HCT116 (cell line): ENCODE measurements at regions not wholly inside any gene's neighbourhood (a gene's known extent, or its start where the extent isn't known, plus 50 kb on each side); places are given as distances from the start of the nearest gene placed in this dataset.

Experiments
- ATAC-seq: fragments of 200-7000 bp; cut with Tn5 transposase; 2 replicates; pipeline ENCODE4 v1.9.1; 2020; ENCODE audit warnings: mild to moderate bottlenecking, moderate library complexity
- BruUV-seq: library from RNA; stranded (reverse); fragments of 400-500 nt; replicated peaks from 2 replicates; lab custom pipeline; 2021; lab: Mats Ljungman, UMichigan
- CTCF ChIA-PET: fragments of 300-600 bp; sonication (Branson Sonifier 250); formaldehyde crosslinking; loops from one replicate; lab custom pipeline; 2021; ENCODE audit warnings: antibody characterized with exemption; lab: Charles Lee
- POLR2A ChIA-PET: fragments of 300-600, 350-600 bp; sonication (Branson Sonifier 250); formaldehyde crosslinking; loops from one replicate; lab custom pipeline; 2021; ENCODE audit warnings: antibody characterized with exemption; lab: Charles Lee
- RAD21 ChIA-PET, 2 experiments: fragments of 300-600 bp; sonication (Branson Sonifier 250); formaldehyde crosslinking; loops; one replicate each; lab custom pipeline; 2023; ENCODE audit warnings: low total read pairs in 2 of 2; ENCODE audit not compliant: uncharacterized antibody in 2 of 2, unreplicated experiment in 2 of 2, low non-redundant PET in 1 of 2; lab: Charles Lee
- DNase-seq: peaks from one replicate; pipeline ENCODE4 v3.0.0-alpha.2; 2010; ENCODE audit warnings: low read depth, low spot score
- H2AFZ ChIP-seq: fragments of 200-600 bp; shearing (Covaris generic), sonication (generic); 2 replicates; pipeline ENCODE4 v1.6.1; 2017; ENCODE audit warnings: low read depth, mixed run types, mixed read lengths, antibody characterized with exemption, low read length; ENCODE audit not compliant: poor library complexity, severe bottlenecking
- H3K27ac ChIP-seq: 2 replicates; pipeline ENCODE4 v1.5.1; 2012; ENCODE audit warnings: low read depth, low read length
- H3K27me3 ChIP-seq: fragments of 200-600 bp; sonication (generic); 2 replicates; pipeline ENCODE4 v1.6.1; 2016; ENCODE audit warnings: mixed run types, low read length, mixed read lengths; ENCODE audit not compliant: insufficient read depth
- H3K36me3 ChIP-seq, 2 experiments: fragments of 200-500 bp in 1 of 2; fragments of 200-600 bp in 1 of 2; sonication (Bioruptor generic) in 1 of 2; sonication (generic) in 1 of 2; 2 replicates each; pipeline versions ENCODE4 v1.5.1 to v1.6.1; 2014 to 2016; ENCODE audit warnings: low read length in 2 of 2, inconsistent platforms in 1 of 2, mixed read lengths in 1 of 2, mixed run types in 1 of 2; ENCODE audit not compliant: insufficient read depth in 2 of 2, control insufficient read depth in 1 of 2
- H3K4me1 ChIP-seq, 2 experiments: fragments of 200-600 bp in 1 of 2; sonication (generic) in 1 of 2; 2 replicates each; pipeline versions ENCODE4 v1.5.1 to v1.6.1; 2012 to 2017; ENCODE audit warnings: low read length in 2 of 2, inconsistent platforms in 1 of 2, mild to moderate bottlenecking in 1 of 2, mixed read lengths in 1 of 2, mixed run types in 1 of 2, moderate library complexity in 1 of 2; ENCODE audit not compliant: insufficient read depth in 2 of 2, control insufficient read depth in 1 of 2
- H3K4me2 ChIP-seq: fragments of 200-600 bp; sonication (generic); 2 replicates; pipeline ENCODE4 v1.6.1; 2017; ENCODE audit warnings: mixed run types, low read length, mixed read lengths
- H3K4me3 ChIP-seq, 2 experiments: fragments of 200-600 bp in 1 of 2; sonication (generic) in 1 of 2; replicated peaks in 1 of 2; 2 replicates each; pipeline ENCODE4 v1.5.1; 2011 to 2016; ENCODE audit warnings: low read length in 2 of 2, control low read depth in 1 of 2, low read depth in 1 of 2, mild to moderate bottlenecking in 1 of 2, mixed read lengths in 1 of 2, mixed run types in 1 of 2
- H3K79me2 ChIP-seq: fragments of 200-600 bp; sonication (generic); 2 replicates; pipeline ENCODE4 v1.6.1; 2017; ENCODE audit warnings: mild to moderate bottlenecking, mixed run types, low read length, moderate library complexity, mixed read lengths; ENCODE audit not compliant: insufficient read depth
- H3K9ac ChIP-seq: fragments of 200-600 bp; sonication (generic); 2 replicates; pipeline ENCODE4 v1.6.1; 2016; ENCODE audit warnings: low read length, mixed read lengths
- H3K9me2 ChIP-seq: fragments of 200-600 bp; sonication (generic), shearing (Covaris generic); 2 replicates; pipeline ENCODE4 v1.6.1; 2017; ENCODE audit warnings: mixed run types, mild to moderate bottlenecking, moderate library complexity; ENCODE audit not compliant: insufficient read depth
- H3K9me3 ChIP-seq, 2 experiments: fragments of 200-500 bp in 1 of 2; fragments of 200-600 bp in 1 of 2; sonication (Bioruptor generic) in 1 of 2; sonication (generic) in 1 of 2; 2 replicates each; pipeline ENCODE4 v1.6.1; 2014 to 2017; ENCODE audit warnings: low read length in 2 of 2, mixed read lengths in 2 of 2, inconsistent platforms in 1 of 2, low read depth in 1 of 2, mild to moderate bottlenecking in 1 of 2, mixed run types in 1 of 2, moderate library complexity in 1 of 2; ENCODE audit not compliant: control insufficient read depth in 1 of 2, insufficient read depth in 1 of 2
- H4K20me1 ChIP-seq: fragments of 200-600 bp; sonication (generic), shearing (Covaris generic); 2 replicates; pipeline ENCODE4 v1.6.1; 2017; ENCODE audit warnings: mixed run types, mild to moderate bottlenecking, moderate library complexity; ENCODE audit not compliant: insufficient read depth
- CBX3 ChIP-seq: IDR thresholded peaks from 2 replicates; pipeline ENCODE4 v1.6.1; 2012; ENCODE audit warnings: low read depth
- ELF1 ChIP-seq: IDR thresholded peaks from 2 replicates; pipeline ENCODE4 v1.6.1; 2012; ENCODE audit warnings: low read depth, borderline replicate concordance
- EZH2 ChIP-seq: fragments of 200-600 bp; sonication (generic); IDR thresholded peaks from 2 replicates; pipeline ENCODE4 v1.6.1; 2017; ENCODE audit warnings: antibody characterized with exemption, mixed run types
- FOSL1 ChIP-seq: IDR thresholded peaks from 2 replicates; pipeline ENCODE4 v1.6.1; 2012; ENCODE audit warnings: low read depth
- JUND ChIP-seq: IDR thresholded peaks from 2 replicates; pipeline ENCODE4 v1.6.1; 2012
- POLR2AphosphoS5 ChIP-seq: IDR thresholded peaks from 2 replicates; pipeline ENCODE4 v1.6.1; 2011; ENCODE audit warnings: mild to moderate bottlenecking, low read depth, low read length, moderate library complexity
- RAD21 ChIP-seq: IDR thresholded peaks from 2 replicates; pipeline ENCODE4 v1.6.1; 2012; ENCODE audit warnings: low read depth, mild to moderate bottlenecking
- SIN3A ChIP-seq: IDR thresholded peaks from 2 replicates; pipeline ENCODE4 v1.6.1; 2012; ENCODE audit warnings: low read depth
- SP1 ChIP-seq: IDR thresholded peaks from 2 replicates; pipeline ENCODE4 v1.6.1; 2012; ENCODE audit warnings: low read depth
- SRF ChIP-seq: IDR thresholded peaks from 2 replicates; pipeline ENCODE4 v1.6.1; 2012; ENCODE audit warnings: low read depth
- TCF7L2 ChIP-seq: IDR thresholded peaks from 2 replicates; pipeline ENCODE4 v1.7.0; 2011; ENCODE audit warnings: borderline replicate concordance, inconsistent platforms; ENCODE audit not compliant: insufficient read depth, insufficient read length; ENCODE audit errors: extremely low read depth
- YY1 ChIP-seq: IDR thresholded peaks from 2 replicates; pipeline ENCODE4 v1.6.1; 2011; ENCODE audit warnings: low read length, low read depth, moderate library complexity, mild to moderate bottlenecking; ENCODE audit not compliant: insufficient replicate concordance; ENCODE audit errors: extremely low read depth
- ZFX ChIP-seq: fragments of 450-650 bp; IDR thresholded peaks from 2 replicates; pipeline ENCODE4 v1.6.1; 2017
- ZNF274 ChIP-seq: fragments of 200-500 bp; sonication (Bioruptor generic); IDR thresholded peaks from 2 replicates; pipeline ENCODE4 v1.6.1; 2014; ENCODE audit warnings: mild to moderate bottlenecking, low read depth, low read length, inconsistent platforms
- intact Hi-C: fragments of 100-400 bp; cut with micrococcal nuclease; formaldehyde crosslinking; loops from 2 replicates; pipeline ENCODE4 v1.10.0; 2022
- TF ChIP-seq, protein P1 (sequence below): IDR thresholded peaks from 2 replicates; pipeline ENCODE4 v1.6.1; 2011; ENCODE audit warnings: mild to moderate bottlenecking, low read length, moderate library complexity; ENCODE audit not compliant: insufficient replicate concordance; ENCODE audit errors: extremely low read depth
- TF ChIP-seq, protein P2 (sequence below), 3 experiments: fragments of 200-600 bp in 1 of 3; sonication (generic) in 1 of 3; IDR thresholded peaks in 2 of 3; conservative IDR thresholded peaks in 1 of 3; 2 replicates each; pipeline ENCODE4 v1.5.1; 2012 to 2017; ENCODE audit warnings: low read depth in 2 of 3, low read length in 2 of 3, antibody characterized with exemption in 1 of 3, borderline replicate concordance in 1 of 3, control low read depth in 1 of 3, mild to moderate bottlenecking in 1 of 3, mixed read lengths in 1 of 3, mixed run types in 1 of 3, moderate library complexity in 1 of 3; ENCODE audit not compliant: insufficient read depth in 1 of 3
- TF ChIP-seq, protein P3 (sequence below): IDR thresholded peaks from 2 replicates; pipeline ENCODE4 v1.6.1; 2012

DNA sequence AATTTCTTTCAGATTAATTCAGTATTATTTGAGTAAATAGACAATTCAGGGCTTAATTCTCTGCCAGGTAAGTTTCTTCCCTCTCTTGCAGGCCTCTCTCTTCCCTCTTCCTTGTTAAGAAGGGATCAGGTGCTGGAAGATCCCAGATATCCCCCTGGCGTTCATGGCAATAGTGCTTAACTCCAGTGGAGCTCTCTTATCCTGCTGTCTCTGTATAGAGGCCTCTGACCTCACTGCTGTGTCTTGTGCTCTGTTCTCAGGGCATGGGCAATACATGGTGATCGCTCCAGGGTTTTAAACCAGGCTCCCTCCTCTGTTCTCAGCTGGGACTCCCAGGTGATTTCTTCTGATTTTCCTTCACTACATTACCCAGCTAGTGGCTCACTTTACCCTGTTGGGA is 226.8 kb downstream of the MC4R start:
- Histone ChIP-seq H3K4me3 (no peak overlapping the region), H3K36me3 (no peaks in the 10 kb centered on the region), H3K27me3 (no peaks in the 10 kb centered on the region), H3K4me2 (no peak overlapping the region), H3K27ac (no peak overlapping the region), H3K9me3 (no peaks in the 10 kb centered on the region), H3K9me2 (no peaks in the 10 kb centered on the region), H4K20me1 (no peaks in the 10 kb centered on the region), H3K79me2 (no peaks in the 10 kb centered on the region), H2AFZ (no peak overlapping the region), H3K9ac (no peak overlapping the region), H3K4me1 (no peaks in the 10 kb centered on the region)
- CTCF ChIA-PET, result no interaction called here
- intact Hi-C loops, result no loop called here
- RAD21 ChIA-PET, result no interaction called here
- TF ChIP-seq JUND (no peak), SP1 (no peak), SRF (no peak), POLR2AphosphoS5 (no peak), CBX3 (no peak), ZFX (no peak), ZNF274 (no peak), SIN3A (no peak), RAD21 (no peak), FOSL1 (no peak), TCF7L2 (no peak), ELF1 (no peak), EZH2 (no peak), YY1 (no peak)
- TF ChIP-seq, protein P1, sequence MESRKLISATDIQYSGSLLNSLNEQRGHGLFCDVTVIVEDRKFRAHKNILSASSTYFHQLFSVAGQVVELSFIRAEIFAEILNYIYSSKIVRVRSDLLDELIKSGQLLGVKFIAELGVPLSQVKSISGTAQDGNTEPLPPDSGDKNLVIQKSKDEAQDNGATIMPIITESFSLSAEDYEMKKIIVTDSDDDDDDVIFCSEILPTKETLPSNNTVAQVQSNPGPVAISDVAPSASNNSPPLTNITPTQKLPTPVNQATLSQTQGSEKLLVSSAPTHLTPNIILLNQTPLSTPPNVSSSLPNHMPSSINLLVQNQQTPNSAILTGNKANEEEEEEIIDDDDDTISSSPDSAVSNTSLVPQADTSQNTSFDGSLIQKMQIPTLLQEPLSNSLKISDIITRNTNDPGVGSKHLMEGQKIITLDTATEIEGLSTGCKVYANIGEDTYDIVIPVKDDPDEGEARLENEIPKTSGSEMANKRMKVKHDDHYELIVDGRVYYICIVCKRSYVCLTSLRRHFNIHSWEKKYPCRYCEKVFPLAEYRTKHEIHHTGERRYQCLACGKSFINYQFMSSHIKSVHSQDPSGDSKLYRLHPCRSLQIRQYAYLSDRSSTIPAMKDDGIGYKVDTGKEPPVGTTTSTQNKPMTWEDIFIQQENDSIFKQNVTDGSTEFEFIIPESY, result no peak
- TF ChIP-seq, protein P2, sequence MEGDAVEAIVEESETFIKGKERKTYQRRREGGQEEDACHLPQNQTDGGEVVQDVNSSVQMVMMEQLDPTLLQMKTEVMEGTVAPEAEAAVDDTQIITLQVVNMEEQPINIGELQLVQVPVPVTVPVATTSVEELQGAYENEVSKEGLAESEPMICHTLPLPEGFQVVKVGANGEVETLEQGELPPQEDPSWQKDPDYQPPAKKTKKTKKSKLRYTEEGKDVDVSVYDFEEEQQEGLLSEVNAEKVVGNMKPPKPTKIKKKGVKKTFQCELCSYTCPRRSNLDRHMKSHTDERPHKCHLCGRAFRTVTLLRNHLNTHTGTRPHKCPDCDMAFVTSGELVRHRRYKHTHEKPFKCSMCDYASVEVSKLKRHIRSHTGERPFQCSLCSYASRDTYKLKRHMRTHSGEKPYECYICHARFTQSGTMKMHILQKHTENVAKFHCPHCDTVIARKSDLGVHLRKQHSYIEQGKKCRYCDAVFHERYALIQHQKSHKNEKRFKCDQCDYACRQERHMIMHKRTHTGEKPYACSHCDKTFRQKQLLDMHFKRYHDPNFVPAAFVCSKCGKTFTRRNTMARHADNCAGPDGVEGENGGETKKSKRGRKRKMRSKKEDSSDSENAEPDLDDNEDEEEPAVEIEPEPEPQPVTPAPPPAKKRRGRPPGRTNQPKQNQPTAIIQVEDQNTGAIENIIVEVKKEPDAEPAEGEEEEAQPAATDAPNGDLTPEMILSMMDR (IDR thresholded peaks at IDR 0.05 in 2 of 3, conservative IDR thresholded peaks at IDR 0.05 in 1 of 3; ENCODE audit: borderline replicate concordance in 1 of 3, insufficient read depth in 1 of 3, low read depth in 2 of 3, low read length in 2 of 3), result no peak
- TF ChIP-seq, protein P3, sequence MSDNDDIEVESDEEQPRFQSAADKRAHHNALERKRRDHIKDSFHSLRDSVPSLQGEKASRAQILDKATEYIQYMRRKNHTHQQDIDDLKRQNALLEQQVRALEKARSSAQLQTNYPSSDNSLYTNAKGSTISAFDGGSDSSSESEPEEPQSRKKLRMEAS, result no peak
- POLR2A ChIA-PET, result no interaction called here
- DNase-seq (no peak), ATAC-seq (no peak)
- BruUV-seq, result no TSS peak
